ENCODE measurements at regions not wholly inside any gene's neighbourhood (a gene's known extent, or its start where the extent isn't known, plus 50 kb on each side); places are given as distances from the start of the nearest gene placed in this dataset.

- Histone ChIP-seq H3K4me3 (no peak overlapping the region), H3K36me3 (no peaks in the 10 kb centered on the region), H3K27me3 (peaks cover 12% of the 10 kb centered on the region), H3K27ac (no peak overlapping the region), H3K4me1 (peaks cover 0 to 7% (median 4%) of the 10 kb centered on the region in 4 donors), H3K9me3 (no peaks in the 10 kb centered on the region)
- intact Hi-C loops (cut with DNase I; ENCODE audit: low total_unique reads) (no loop called here), in situ Hi-C loops (cut with MboI; ENCODE audit: low pct_ligation_motif_present in 1 of 4, low pct_unique_long_range_greater_than_20kb in 1 of 4, low sequenced_read_pairs in 3 of 4) (loop anchor here in 1 of 4 donors (25.0 kb wide), 1 partner anchor 190 kb away; no protein-coding TSS in a partner anchor)
- WGBS, 2 donors (ENCODE audit: low coverage in 1 of 2), result 16 to 73% methylated on average over 3 to 25 of the region's 25 CpGs
- peak; percentile 75 to 91 (median 87) for TF ChIP-seq CTCF (IDR thresholded peaks at IDR 0.05)
- TF ChIP-seq POLR2A (IDR thresholded peaks at IDR 0.05), result no peak
- DNase-seq, result peak; percentile 87
Measured at GRCh38 chr11:76721755-76722677, 51.5 kb upstream of the LRRC32 start.

- TF ChIP-seq CTCF (IDR thresholded peaks at IDR 0.05), result no peak
- TF ChIP-seq POLR2A (IDR thresholded peaks at IDR 0.05), result no peak
- no peak for TF ChIP-seq POLR2AphosphoS5 (IDR thresholded peaks at IDR 0.05)
- TF ChIP-seq EP300 (IDR thresholded peaks at IDR 0.05; ENCODE audit: low read depth), result no peak
- Histone ChIP-seq H3K36me3 (no peaks in the 10 kb centered on the region), H3K4me1 (peaks cover 0 to 7% (median 4%) of the 10 kb centered on the region in 4 donors), H3K27me3 (peaks cover 12% of the 10 kb centered on the region), H3K9me3 (no peaks in the 10 kb centered on the region), H3K4me3 (no peak overlapping the region), H3K27ac (no peak overlapping the region)
- WGBS, 2 donors (ENCODE audit: low coverage in 1 of 2), result 66% methylated on average over 2 of the region's 2 CpGs; no CpG with 5 or more reads in 1 of the 2 donors
- in situ Hi-C loops (cut with MboI; ENCODE audit: low pct_ligation_motif_present in 1 of 4, low pct_unique_long_range_greater_than_20kb in 1 of 4, low sequenced_read_pairs in 3 of 4) (loop anchor here in 1 of 4 donors (25.0 kb wide), 1 partner anchor 189 kb away; no protein-coding TSS in a partner anchor), intact Hi-C loops (cut with DNase I; ENCODE audit: low total_unique reads) (no loop called here)
- DNase-seq, result no peak
Measured at GRCh38 chr11:76723142-76723541, 52.6 kb upstream of the LRRC32 start.

GRCh38 chr11:76723548-76723947 lies 53.0 kb upstream of the LRRC32 start:
- DNase-seq, result no peak
- Histone ChIP-seq H3K27me3 (peaks cover 12% of the 10 kb centered on the region), H3K4me1 (peaks cover 0 to 7% (median 4%) of the 10 kb centered on the region in 4 donors), H3K36me3 (no peaks in the 10 kb centered on the region), H3K4me3 (no peak overlapping the region), H3K9me3 (no peaks in the 10 kb centered on the region), H3K27ac (no peak overlapping the region)
- in situ Hi-C loops (cut with MboI; ENCODE audit: low pct_ligation_motif_present in 1 of 4, low pct_unique_long_range_greater_than_20kb in 1 of 4, low sequenced_read_pairs in 3 of 4), result loop anchor here in 1 of 4 donors (25.0 kb wide), 1 partner anchor 189 kb away; no protein-coding TSS in a partner anchor
- TF ChIP-seq POLR2A (IDR thresholded peaks at IDR 0.05) (no peak), CTCF (IDR thresholded peaks at IDR 0.05) (no peak), POLR2AphosphoS5 (IDR thresholded peaks at IDR 0.05) (no peak), EP300 (IDR thresholded peaks at IDR 0.05; ENCODE audit: low read depth) (no peak)
- WGBS, 2 donors (ENCODE audit: low coverage in 1 of 2), result 70% methylated on average over 1 of the region's 1 CpG; no CpG with 5 or more reads in 1 of the 2 donors
- intact Hi-C loops (cut with DNase I; ENCODE audit: low total_unique reads), result no loop called here

GRCh38 chr11:76724171-76724768 lies 53.7 kb upstream of the LRRC32 start:
- H3K9me3 ChIP-seq, result no peaks in the 10 kb centered on the region
- WGBS, 2 donors (ENCODE audit: low coverage in 1 of 2), result 50 to 67% methylated on average over 2 to 3 of the region's 3 CpGs
- no peak for DNase-seq
- H3K4me1 ChIP-seq, result peaks cover 0 to 7% (median 4%) of the 10 kb centered on the region in 4 donors
- H3K4me3 ChIP-seq, result no peak overlapping the region
- H3K27me3 ChIP-seq, result peaks cover 12% of the 10 kb centered on the region
- H3K36me3 ChIP-seq, result no peaks in the 10 kb centered on the region
- intact Hi-C loops (cut with DNase I; ENCODE audit: low total_unique reads) (no loop called here), in situ Hi-C loops (cut with MboI; ENCODE audit: low pct_ligation_motif_present in 1 of 4, low pct_unique_long_range_greater_than_20kb in 1 of 4, low sequenced_read_pairs in 3 of 4) (loop anchor here in 1 of 4 donors (25.0 kb wide), 1 partner anchor 188 kb away; no protein-coding TSS in a partner anchor)
- TF ChIP-seq CTCF (IDR thresholded peaks at IDR 0.05) (no peak), EP300 (IDR thresholded peaks at IDR 0.05; ENCODE audit: low read depth) (no peak), POLR2A (IDR thresholded peaks at IDR 0.05) (no peak), POLR2AphosphoS5 (IDR thresholded peaks at IDR 0.05) (no peak)
- H3K27ac ChIP-seq, result no peak overlapping the region
